ENCODE measurements at regions not wholly inside any gene's neighbourhood (a gene's known extent, or its start where the extent isn't known, plus 50 kb on each side); places are given as distances from the start of the nearest gene placed in this dataset.
"Not testable (repeated sequence)": the region's sequence is repeated elsewhere in the genome, so short reads cannot be mapped to it uniquely, and the experiment has no call there.

GRCh38 chr13:54572037-54572436, 1543.4 kb downstream of the OLFM4 start:
- H3K27ac Mint-ChIP-seq; H3K27me3 Mint-ChIP-seq; DNase-seq; POLR2A ChIA-PET; H3K4me1 Mint-ChIP-seq; ATAC-seq; H3K4me3 Mint-ChIP-seq; H3K36me3 Mint-ChIP-seq (ENCODE audit: low read depth); intact Hi-C loops (cut with DNase I, micrococcal nuclease): not testable (repeated sequence)
- peaks cover 16% of the 10 kb centered on the region for H3K9me3 Mint-ChIP-seq (ENCODE audit: low read depth)
- CTCF ChIA-PET = interaction anchor here (0.6 kb wide), 1 partner anchor 414 kb away, joined by 3 read pairs; no protein-coding TSS in a partner anchor

- H3K4me3 Mint-ChIP-seq = no peak overlapping the region
- ChIA-PET POLR2A (no interaction called here), CTCF (no interaction called here)
- H3K27ac Mint-ChIP-seq = no peak overlapping the region
- H3K9me3 Mint-ChIP-seq (ENCODE audit: low read depth) = peaks cover 16% of the 10 kb centered on the region
- no peaks in the 10 kb centered on the region for H3K4me1 Mint-ChIP-seq
- ATAC-seq = no peak
- no peaks in the 10 kb centered on the region for H3K27me3 Mint-ChIP-seq
- DNase-seq = no peak
- intact Hi-C loops (cut with DNase I, micrococcal nuclease) = no loop called here
- no peaks in the 10 kb centered on the region for H3K36me3 Mint-ChIP-seq (ENCODE audit: low read depth)
These were observed 1544.6 kb downstream of the OLFM4 start for GRCh38 chr13:54573186-54573585.

GRCh38 chr13:54574791-54575190, 1546.2 kb downstream of the OLFM4 start:
- ATAC-seq = no peak
- intact Hi-C loops (cut with DNase I, micrococcal nuclease) = no loop called here
- Mint-ChIP-seq H3K27ac (no peak overlapping the region), H3K27me3 (no peaks in the 10 kb centered on the region), H3K4me1 (no peaks in the 10 kb centered on the region), H3K36me3 (ENCODE audit: low read depth) (no peaks in the 10 kb centered on the region), H3K4me3 (no peak overlapping the region), H3K9me3 (ENCODE audit: low read depth) (peaks cover 12% of the 10 kb centered on the region)
- ChIA-PET POLR2A (no interaction called here), CTCF (no interaction called here)
- DNase-seq = no peak

- H3K9me3 Mint-ChIP-seq (ENCODE audit: low read depth) = peaks cover 16% of the 10 kb centered on the region
- no peaks in the 10 kb centered on the region for H3K27me3 Mint-ChIP-seq
- DNase-seq (no peak), ATAC-seq (no peak)
- no peaks in the 10 kb centered on the region for H3K4me1 Mint-ChIP-seq
- intact Hi-C loops (cut with DNase I, micrococcal nuclease) = no loop called here
- ChIA-PET POLR2A (no interaction called here), CTCF (no interaction called here)
- H3K36me3 Mint-ChIP-seq (ENCODE audit: low read depth) = no peaks in the 10 kb centered on the region
- no peak overlapping the region for H3K27ac Mint-ChIP-seq
- no peak overlapping the region for H3K4me3 Mint-ChIP-seq
These were observed 1562.9 kb downstream of the OLFM4 start for GRCh38 chr13:54591540-54591939.

- Mint-ChIP-seq H3K4me3 (no peak overlapping the region), H3K9me3 (ENCODE audit: low read depth) (peaks cover 19% of the 10 kb centered on the region), H3K27ac (no peak overlapping the region), H3K4me1 (no peaks in the 10 kb centered on the region), H3K36me3 (ENCODE audit: low read depth) (no peaks in the 10 kb centered on the region), H3K27me3 (no peaks in the 10 kb centered on the region)
- ATAC-seq (no peak), DNase-seq (no peak)
- ChIA-PET POLR2A (no interaction called here), CTCF (no interaction called here)
- intact Hi-C loops (cut with DNase I, micrococcal nuclease) = no loop called here
These were observed 1563.6 kb downstream of the OLFM4 start for GRCh38 chr13:54592201-54592600.

- no peak overlapping the region for H3K27ac Mint-ChIP-seq
- DNase-seq = no peak
- no peaks in the 10 kb centered on the region for H3K4me1 Mint-ChIP-seq
- H3K36me3 Mint-ChIP-seq (ENCODE audit: low read depth) = no peaks in the 10 kb centered on the region
- H3K9me3 Mint-ChIP-seq (ENCODE audit: low read depth) = peaks cover 23% of the 10 kb centered on the region
- POLR2A ChIA-PET = no interaction called here
- H3K27me3 Mint-ChIP-seq = no peaks in the 10 kb centered on the region
- ATAC-seq = no peak
- CTCF ChIA-PET = no interaction called here
- H3K4me3 Mint-ChIP-seq = no peak overlapping the region
- intact Hi-C loops (cut with DNase I, micrococcal nuclease) = no loop called here
These were observed 1564.9 kb downstream of the OLFM4 start for GRCh38 chr13:54593504-54593903.

GRCh38 chr13:54597540-54598088, 1569.0 kb downstream of the OLFM4 start:
- ChIA-PET CTCF (no interaction called here), POLR2A (no interaction called here)
- Mint-ChIP-seq H3K36me3 (ENCODE audit: low read depth) (no peaks in the 10 kb centered on the region), H3K4me1 (no peaks in the 10 kb centered on the region), H3K9me3 (ENCODE audit: low read depth) (peaks cover 31% of the 10 kb centered on the region), H3K27me3 (no peaks in the 10 kb centered on the region), H3K27ac (no peak overlapping the region), H3K4me3 (no peak overlapping the region)
- ATAC-seq (no peak), DNase-seq (no peak)
- intact Hi-C loops (cut with DNase I, micrococcal nuclease) = no loop called here

- no peak overlapping the region for H3K4me3 Mint-ChIP-seq
- intact Hi-C loops (cut with DNase I, micrococcal nuclease) = no loop called here
- POLR2A ChIA-PET = no interaction called here
- no peaks in the 10 kb centered on the region for H3K27me3 Mint-ChIP-seq
- no peak for DNase-seq
- no peaks in the 10 kb centered on the region for H3K4me1 Mint-ChIP-seq
- no peaks in the 10 kb centered on the region for H3K36me3 Mint-ChIP-seq (ENCODE audit: low read depth)
- H3K27ac Mint-ChIP-seq = no peak overlapping the region
- CTCF ChIA-PET = no interaction called here
- ATAC-seq = no peak
- H3K9me3 Mint-ChIP-seq (ENCODE audit: low read depth) = peaks cover 28% of the 10 kb centered on the region
These were observed 1570.8 kb downstream of the OLFM4 start for GRCh38 chr13:54599413-54599812.

- POLR2A ChIA-PET = no interaction called here
- DNase-seq (no peak), ATAC-seq (no peak)
- Mint-ChIP-seq H3K9me3 (ENCODE audit: low read depth) (peaks cover 10% of the 10 kb centered on the region), H3K27ac (no peak overlapping the region), H3K27me3 (no peaks in the 10 kb centered on the region), H3K4me3 (no peak overlapping the region), H3K36me3 (ENCODE audit: low read depth) (no peaks in the 10 kb centered on the region), H3K4me1 (no peaks in the 10 kb centered on the region)
- CTCF ChIA-PET = no interaction called here
- intact Hi-C loops (cut with DNase I, micrococcal nuclease) = no loop called here
These were observed 1578.3 kb downstream of the OLFM4 start for GRCh38 chr13:54606944-54607343.

- no peak overlapping the region for H3K27ac Mint-ChIP-seq
- CTCF ChIA-PET = no interaction called here
- H3K4me3 Mint-ChIP-seq = no peak overlapping the region
- intact Hi-C loops (cut with DNase I, micrococcal nuclease) = no loop called here
- no peak for DNase-seq
- POLR2A ChIA-PET = no interaction called here
- H3K9me3 Mint-ChIP-seq (ENCODE audit: low read depth) = peaks cover 10% of the 10 kb centered on the region
- H3K27me3 Mint-ChIP-seq = no peaks in the 10 kb centered on the region
- no peaks in the 10 kb centered on the region for H3K36me3 Mint-ChIP-seq (ENCODE audit: low read depth)
- no peak for ATAC-seq
- no peaks in the 10 kb centered on the region for H3K4me1 Mint-ChIP-seq
These were observed 1578.8 kb downstream of the OLFM4 start for GRCh38 chr13:54607421-54607820.

GRCh38 chr13:54611390-54611789, 1582.8 kb downstream of the OLFM4 start:
- intact Hi-C loops (cut with DNase I, micrococcal nuclease) = no loop called here
- no peak overlapping the region for H3K4me3 Mint-ChIP-seq
- H3K27me3 Mint-ChIP-seq = no peaks in the 10 kb centered on the region
- CTCF ChIA-PET = interaction anchor here (1.2 kb wide), 1 partner anchor 756 kb away, joined by 5 read pairs; no protein-coding TSS in a partner anchor
- no peak overlapping the region for H3K27ac Mint-ChIP-seq
- DNase-seq (no peak), ATAC-seq (no peak)
- POLR2A ChIA-PET = no interaction called here
- H3K9me3 Mint-ChIP-seq (ENCODE audit: low read depth) = peaks cover 6% of the 10 kb centered on the region
- no peaks in the 10 kb centered on the region for H3K36me3 Mint-ChIP-seq (ENCODE audit: low read depth)
- no peaks in the 10 kb centered on the region for H3K4me1 Mint-ChIP-seq

GRCh38 chr13:54614726-54615125, 1586.1 kb downstream of the OLFM4 start:
- no peaks in the 10 kb centered on the region for H3K36me3 Mint-ChIP-seq (ENCODE audit: low read depth)
- intact Hi-C loops (cut with DNase I, micrococcal nuclease) = no loop called here
- POLR2A ChIA-PET = no interaction called here
- H3K27me3 Mint-ChIP-seq = no peaks in the 10 kb centered on the region
- H3K9me3 Mint-ChIP-seq (ENCODE audit: low read depth) = peaks cover 8% of the 10 kb centered on the region
- no peak overlapping the region for H3K4me3 Mint-ChIP-seq
- CTCF ChIA-PET = no interaction called here
- ATAC-seq (no peak), DNase-seq (no peak)
- H3K4me1 Mint-ChIP-seq = no peaks in the 10 kb centered on the region
- no peak overlapping the region for H3K27ac Mint-ChIP-seq

- intact Hi-C loops (cut with DNase I, micrococcal nuclease); H3K4me3 Mint-ChIP-seq; POLR2A ChIA-PET; DNase-seq; CTCF ChIA-PET; ATAC-seq; H3K9me3 Mint-ChIP-seq (ENCODE audit: low read depth); H3K36me3 Mint-ChIP-seq (ENCODE audit: low read depth); H3K4me1 Mint-ChIP-seq; H3K27ac Mint-ChIP-seq; H3K27me3 Mint-ChIP-seq: not testable (repeated sequence)
These were observed 1597.9 kb downstream of the OLFM4 start for GRCh38 chr13:54626504-54626903.
